Uterus (tissue), 2 donors: ENCODE measurements at regions not wholly inside any gene's neighbourhood (a gene's known extent, or its start where the extent isn't known, plus 50 kb on each side); places are given as distances from the start of the nearest gene placed in this dataset.

Experiments used
- POLR2A ChIP-seq, 2 donors: fragments of 450-650 bp; IDR thresholded peaks; one replicate each; pipeline ENCODE4 v1.6.1; 2016; ENCODE audit warnings: antibody characterized with exemption in 2 of 2, mild to moderate bottlenecking in 1 of 2, moderate library complexity in 1 of 2
- TF ChIP-seq, protein P1 (sequence below), 4 experiments: fragments of 200-600 bp in 2 of 4; fragments of 450-650 bp in 2 of 4; sonication (generic) in 2 of 4; IDR thresholded peaks; one replicate each; pipeline ENCODE4 v1.5.1; 2016 to 2019; ENCODE audit warnings: antibody characterized with exemption in 4 of 4, mild to moderate bottlenecking in 2 of 4, moderate library complexity in 1 of 4

DNA sequence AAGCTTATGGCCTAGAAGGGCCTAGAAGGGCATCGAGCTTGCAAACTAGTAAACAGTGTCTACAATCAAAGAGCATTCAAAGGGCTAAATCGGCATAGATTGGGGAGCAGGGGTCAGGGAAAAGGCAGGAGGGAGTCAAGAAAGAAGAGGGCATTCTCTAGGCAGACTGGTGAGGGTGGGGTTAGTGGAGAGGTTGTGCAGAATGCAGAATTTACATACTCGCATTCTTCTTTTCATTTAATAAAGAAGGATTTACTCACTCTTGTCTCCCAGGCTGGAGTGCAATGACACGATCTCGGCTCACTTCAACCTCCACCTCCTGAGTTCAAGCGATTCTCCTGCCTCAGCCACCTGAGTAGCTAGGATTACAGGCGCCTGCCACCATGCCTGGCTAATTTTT is 110.7 kb downstream of the TRIM43 start:
- TF ChIP-seq POLR2A (IDR thresholded peaks at IDR 0.05), result no peak
- TF ChIP-seq, protein P1, sequence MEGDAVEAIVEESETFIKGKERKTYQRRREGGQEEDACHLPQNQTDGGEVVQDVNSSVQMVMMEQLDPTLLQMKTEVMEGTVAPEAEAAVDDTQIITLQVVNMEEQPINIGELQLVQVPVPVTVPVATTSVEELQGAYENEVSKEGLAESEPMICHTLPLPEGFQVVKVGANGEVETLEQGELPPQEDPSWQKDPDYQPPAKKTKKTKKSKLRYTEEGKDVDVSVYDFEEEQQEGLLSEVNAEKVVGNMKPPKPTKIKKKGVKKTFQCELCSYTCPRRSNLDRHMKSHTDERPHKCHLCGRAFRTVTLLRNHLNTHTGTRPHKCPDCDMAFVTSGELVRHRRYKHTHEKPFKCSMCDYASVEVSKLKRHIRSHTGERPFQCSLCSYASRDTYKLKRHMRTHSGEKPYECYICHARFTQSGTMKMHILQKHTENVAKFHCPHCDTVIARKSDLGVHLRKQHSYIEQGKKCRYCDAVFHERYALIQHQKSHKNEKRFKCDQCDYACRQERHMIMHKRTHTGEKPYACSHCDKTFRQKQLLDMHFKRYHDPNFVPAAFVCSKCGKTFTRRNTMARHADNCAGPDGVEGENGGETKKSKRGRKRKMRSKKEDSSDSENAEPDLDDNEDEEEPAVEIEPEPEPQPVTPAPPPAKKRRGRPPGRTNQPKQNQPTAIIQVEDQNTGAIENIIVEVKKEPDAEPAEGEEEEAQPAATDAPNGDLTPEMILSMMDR (IDR thresholded peaks at IDR 0.05), result no peak
